HG03060 (cell line): ENCODE measurements at regions not wholly inside any gene's neighbourhood (a gene's known extent, or its start where the extent isn't known, plus 50 kb on each side); places are given as distances from the start of the nearest gene placed in this dataset.
"Not testable (repeated sequence)": the region's sequence is repeated elsewhere in the genome, so short reads cannot be mapped to it uniquely, and the experiment has no call there.

Source experiments
- ATAC-seq: cut with Tn5 transposase; IDR thresholded peaks from one replicate; pipeline ENCODE4 v1.9.1; 2021; ENCODE audit warnings: low read depth, moderate number of reproducible peaks; ENCODE audit not compliant: unreplicated experiment

DNA sequence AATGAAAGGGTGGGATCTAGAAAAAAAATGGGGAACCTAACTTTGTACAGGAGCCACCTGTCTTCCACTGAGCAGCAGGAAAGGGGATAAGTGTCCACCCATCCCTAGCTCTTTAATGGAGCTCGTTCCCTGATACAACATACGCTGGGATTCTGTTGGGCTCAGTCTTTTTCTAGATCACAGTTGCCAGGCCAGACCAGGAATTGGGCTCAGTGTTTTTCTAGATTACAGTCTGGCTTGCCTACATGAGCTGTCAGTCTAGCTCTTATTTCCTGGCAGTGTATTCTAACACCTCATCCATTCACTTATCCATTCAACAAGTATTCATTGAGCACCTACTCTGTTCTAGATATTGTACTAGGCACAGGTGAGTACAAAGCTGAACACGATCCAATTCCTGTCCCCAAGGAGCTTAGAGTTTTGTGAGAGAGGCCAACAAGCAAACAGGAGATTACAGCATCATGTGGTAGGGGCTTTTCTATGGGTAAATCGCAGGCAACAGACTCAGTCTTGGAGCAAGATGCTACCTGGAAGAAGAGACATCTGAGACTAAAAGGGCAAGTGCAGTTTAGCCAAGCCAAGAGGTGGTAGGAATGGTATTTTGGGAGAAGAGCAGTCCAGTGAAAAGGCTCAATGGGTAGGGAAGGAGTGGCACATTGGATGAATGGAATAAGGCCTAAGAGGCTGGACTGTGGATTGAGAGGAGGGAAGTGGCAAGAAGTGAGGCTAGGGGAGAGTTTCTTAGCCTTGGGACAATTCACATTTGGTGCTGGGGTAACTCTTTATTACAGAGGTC lies 138.0 kb upstream of the HS3ST2 start:
- no peak for ATAC-seq

DNA sequence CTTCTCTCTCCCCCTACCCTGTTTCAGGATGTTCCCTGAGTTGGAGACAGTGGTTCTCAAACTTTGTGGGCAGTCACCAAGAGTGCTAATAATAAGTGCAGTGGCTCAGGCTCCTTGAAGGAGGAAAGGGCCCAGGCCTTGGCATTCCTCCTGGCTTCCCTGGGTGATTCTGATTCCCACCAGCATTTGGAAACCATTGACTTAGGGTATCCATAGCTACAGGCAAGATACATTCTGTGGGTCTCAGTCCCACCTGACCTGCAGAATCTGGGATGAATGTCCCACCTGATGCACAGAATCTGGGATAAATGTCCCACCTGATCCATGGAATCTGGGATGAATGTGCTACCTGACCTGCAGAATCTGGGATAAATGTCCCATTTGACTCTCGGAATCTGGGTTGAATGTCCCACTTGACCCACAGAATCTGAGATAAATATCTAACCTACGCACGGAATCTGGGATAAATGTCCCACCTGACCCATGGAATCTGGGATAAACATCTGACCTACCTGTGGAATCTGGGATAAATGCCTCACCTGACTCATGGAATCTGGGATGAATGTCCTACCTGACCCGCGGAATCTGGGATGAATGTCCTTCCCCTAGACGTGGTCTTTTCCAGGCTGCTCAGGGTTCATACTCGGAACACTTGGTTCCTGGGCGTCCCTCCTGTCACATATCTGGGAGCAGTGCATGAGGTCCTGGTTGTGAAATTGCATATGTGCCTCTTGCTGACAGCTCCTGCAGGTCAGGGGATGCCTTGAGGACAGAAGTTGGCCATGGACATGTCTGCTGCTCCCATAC lies 136.7 kb upstream of the HS3ST2 start:
- no peak for ATAC-seq

DNA sequence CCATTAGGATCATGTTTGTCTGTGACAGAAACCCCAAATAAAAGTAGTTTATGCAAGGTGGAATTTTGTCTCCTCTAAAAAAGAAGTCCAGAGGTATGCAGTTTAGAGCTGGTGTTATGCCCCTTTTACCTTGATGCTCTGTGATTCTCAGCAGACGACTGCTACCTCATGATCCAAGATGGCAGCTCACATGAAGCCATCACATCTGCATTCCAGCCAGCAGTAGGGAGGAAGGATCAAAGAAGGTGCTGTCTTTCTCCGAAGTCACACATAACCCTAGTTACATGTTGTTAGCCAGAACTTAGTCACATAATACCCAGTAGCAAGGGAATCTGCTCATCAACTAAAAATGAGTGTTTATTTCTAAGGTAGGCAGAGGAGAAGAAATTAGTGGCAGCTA lies 135.7 kb upstream of the HS3ST2 start:
- no peak for ATAC-seq

DNA sequence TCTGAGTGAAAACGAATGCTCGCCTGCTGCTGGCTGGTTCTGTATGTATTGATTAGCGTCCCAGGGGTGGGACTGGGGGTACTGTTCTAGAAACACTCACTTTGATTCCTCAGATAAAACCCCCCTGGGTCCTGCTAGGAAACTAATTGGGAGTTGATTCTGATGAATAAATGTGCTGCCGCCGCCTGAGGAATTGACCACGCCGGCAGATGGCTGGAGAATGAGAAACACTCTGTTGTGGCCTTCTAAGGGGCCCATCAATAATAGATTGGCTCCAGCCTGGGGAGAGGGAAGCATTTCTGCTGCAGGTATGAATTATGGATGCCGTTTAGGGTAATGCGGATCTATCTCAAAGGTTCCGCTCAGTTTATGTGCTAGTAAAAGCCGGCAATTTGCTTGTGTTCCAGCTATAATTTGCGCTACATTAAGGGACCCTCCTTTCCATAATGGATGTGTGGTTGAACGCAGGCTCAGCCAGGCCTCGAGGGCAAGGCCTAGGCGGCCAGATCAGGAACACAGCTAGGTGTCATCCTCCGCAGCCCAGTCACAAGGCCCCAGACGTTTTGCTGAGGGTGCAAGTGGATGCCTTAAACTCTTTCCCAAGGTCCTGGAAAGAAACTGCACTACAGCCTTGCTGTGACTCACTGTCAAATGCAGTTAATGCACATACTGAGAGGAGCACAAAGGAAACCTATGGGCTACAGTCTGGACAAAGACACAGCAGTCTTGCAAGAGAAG lies 132.2 kb upstream of the HS3ST2 start:
- ATAC-seq, result no peak

DNA sequence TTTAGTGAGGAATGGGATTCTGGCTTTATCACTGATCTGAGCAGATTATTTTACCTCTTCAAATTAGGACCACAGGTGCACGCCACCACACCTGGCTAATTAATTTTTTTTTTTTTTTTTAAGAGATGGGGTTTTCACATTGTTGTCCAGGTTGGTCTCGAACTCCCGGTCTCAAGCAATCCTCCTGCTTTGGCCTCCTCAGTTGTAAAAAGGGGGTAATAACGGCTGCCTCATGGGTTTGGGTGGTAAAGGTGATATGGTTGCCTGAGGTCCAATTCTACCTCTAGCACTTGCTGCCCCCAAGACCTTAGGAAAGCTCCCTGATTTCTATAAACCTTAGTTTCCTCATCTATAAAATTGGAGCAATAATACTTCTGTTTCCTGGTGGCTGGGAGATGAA lies 130.7 kb upstream of the HS3ST2 start:
- ATAC-seq, result no peak

DNA sequence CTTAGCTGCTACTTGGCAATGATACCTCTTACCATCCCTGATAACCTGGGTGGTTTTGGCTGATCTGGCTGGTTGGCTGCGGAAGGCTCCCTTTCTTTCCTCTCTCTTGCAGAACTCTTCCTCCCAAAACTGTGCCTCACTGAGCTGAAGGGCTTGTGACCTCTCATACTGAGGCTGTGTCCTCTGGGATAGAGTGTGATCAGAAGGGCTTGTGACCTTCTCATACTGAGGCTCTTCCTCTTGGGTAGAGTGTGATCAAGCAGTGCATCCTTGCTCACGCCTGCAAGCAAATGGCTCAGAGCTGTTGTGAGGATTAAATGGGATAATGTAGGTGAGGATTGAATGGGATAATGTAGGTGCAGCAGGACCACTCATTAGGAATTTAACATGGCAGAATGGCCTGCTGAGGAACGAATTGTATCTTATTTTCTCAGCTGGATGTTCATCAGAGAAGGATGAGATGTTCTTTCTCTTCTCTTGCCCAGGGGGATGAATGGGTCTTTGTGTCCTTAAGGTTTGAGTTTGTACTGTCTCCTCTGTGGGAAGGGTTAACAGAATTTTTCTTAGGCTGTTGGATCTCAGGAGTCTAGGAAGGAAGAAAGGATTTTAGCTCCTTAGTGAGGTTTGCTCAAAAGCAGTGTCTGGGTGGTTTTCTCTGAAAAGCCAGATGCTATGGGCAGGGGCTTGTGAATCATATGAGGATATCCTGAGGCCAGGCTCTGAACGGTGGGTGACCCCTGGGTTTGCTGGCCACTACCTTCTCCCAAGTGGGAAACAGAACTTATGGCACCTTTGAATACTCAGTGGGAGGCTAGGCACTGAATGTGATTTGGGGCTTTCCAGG lies 130.0 kb upstream of the HS3ST2 start:
- ATAC-seq, result no peak

DNA sequence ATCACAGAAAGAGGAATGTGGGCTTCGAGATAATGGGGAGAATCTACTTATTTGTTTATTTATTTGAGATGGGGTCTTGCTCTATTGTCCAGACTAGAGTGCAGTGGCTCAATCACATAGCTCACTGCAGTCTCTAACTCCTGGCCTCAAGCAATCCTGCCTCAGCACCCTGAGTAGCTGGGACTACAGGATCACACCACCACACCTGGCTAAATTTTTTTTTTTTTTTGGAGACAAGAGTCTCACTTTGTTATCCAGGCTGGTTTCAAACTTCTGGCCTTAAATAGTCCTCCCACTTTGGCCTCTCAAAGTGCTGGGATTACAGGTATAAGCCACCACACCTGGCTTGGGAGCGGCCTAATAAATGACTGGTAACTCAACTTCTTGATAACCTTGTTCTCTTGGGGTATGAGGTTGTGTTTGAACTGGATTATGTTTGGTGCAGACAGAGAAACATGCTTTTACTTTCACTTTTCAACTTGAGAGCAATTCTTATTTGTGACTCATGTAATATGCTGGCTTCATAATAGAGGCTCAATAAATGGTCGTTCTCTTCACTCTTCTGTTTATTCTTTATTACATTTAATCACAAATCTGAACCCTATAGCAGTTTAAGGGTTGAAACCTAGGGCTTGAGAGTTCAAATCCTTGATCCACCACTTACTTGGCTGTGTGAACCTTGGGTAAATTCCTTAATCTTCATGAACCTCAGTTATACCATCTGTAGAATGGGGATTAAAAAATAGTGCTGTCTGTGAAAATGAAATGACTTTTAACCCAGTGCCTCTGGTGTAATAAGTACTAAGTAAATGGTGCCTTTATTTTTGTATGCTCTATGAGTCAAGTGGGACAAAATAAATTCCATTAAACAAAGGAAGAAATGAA lies 129.1 kb upstream of the HS3ST2 start:
- no peak for ATAC-seq

DNA sequence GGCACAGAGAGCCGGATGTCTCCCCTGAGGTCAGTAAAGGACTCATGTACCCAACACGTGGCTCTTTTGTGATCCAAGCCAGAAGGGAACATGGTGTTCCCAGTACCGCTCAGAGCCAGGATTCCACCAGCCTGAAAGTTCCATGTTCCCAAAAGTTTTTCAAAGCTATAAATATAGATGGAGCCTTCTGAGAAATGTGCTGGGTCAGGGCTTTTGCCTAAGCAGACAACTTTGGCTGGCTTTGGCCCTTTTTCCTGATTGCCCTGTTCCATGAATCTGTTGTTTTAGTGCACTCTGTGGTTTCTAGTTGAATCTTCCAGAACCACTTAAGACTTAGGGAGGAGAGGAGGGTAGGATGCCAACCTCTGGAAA lies 128.5 kb upstream of the HS3ST2 start:
- ATAC-seq, result no peak

DNA sequence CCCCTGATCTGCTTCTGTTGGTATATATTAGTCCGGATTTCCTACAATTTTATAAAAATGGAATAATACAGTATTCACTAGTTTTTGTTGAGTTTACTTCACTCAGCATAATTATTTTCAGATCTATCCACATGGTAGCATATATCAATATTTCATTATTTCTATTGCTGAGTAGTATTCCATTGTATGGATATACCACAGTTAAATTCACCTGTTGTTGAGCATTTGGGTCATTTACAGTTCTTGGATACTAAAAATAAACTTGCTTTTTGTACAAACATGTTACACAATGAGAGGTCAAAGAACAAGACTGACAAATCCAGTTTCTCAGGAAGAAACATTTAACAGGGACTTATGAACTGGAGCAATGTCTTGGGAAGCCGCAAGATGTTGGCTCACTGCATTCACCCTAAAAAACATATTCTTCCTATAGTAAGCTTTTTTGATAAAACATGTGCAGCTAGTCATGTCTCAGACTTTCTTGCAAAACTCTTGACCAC lies 126.9 kb upstream of the HS3ST2 start:
- ATAC-seq, result no peak

DNA sequence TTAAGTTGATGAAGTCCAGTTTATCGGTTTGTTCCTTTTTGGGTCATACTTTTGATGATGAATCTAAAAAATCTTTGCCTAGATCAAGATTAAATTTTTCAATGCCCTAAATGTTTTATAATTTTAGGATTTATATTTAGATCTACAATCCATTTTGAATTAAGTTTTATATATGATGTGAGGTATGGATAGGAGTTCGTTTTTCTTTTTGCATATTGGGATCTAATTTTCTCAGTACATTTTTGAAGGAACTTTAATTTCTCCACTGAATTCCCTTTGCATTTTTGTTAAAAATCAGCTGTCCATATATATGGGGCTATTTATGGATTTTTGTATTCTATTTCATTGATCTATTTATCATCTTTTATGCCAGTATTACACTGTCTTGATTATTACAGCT lies 125.5 kb upstream of the HS3ST2 start:
- no peak for ATAC-seq

DNA sequence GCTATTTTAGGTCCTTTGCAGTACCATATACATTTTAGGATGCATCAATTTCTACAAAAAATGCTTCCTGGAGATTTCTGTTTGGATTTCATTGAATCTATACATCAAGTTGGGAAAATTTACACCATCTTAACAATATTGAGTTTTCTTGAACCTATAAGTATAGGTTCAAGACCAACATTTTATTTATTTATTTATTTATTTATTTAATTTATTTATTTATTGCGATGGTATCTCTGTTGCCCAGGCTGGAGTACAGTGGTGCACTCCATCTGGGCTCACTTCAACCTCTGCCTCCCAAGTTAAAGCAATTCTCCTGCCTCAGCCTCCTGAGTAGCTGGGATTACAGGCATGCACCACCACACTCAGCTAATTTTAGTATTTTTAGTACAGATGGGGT lies 125.0 kb upstream of the HS3ST2 start:
- ATAC-seq, result no peak

DNA sequence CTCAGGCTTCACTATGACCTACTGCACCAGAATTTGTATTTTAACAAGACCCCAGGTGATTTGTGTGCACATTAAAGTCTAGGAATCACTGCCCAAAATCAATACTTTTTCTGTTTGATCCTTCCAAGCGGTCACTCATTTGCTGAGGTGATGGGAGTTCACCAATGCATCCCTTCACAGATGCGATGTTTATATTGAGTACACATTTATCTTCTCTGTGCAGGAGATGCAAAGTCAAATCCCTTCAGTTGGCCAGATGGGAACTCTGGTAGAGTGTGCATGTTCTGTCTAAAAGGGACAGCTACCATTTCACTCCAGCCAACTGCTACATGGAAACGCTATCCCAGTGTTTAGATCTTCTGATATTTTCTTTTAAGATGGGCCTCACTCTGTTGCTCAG lies 122.6 kb upstream of the HS3ST2 start:
- ATAC-seq, result no peak

DNA sequence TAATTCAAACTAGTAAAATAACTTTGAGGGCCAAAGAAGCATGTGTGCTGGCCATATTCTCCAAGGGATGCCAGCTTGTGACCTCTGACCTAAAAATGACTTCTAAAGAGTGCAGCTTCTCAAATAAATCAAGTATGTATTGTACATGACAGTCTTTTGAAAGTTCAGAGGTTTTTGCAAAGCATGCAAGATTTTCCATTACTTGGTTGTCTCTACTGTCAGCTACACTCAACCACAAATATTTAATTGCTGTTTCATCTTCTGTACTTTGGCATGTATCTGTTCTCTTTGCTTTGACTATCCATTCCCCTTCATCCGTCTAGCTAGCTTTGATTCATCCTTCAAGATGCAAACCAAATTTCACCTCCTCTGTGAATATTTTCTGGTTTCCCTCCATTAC lies 121.9 kb upstream of the HS3ST2 start:
- ATAC-seq, result no peak

DNA sequence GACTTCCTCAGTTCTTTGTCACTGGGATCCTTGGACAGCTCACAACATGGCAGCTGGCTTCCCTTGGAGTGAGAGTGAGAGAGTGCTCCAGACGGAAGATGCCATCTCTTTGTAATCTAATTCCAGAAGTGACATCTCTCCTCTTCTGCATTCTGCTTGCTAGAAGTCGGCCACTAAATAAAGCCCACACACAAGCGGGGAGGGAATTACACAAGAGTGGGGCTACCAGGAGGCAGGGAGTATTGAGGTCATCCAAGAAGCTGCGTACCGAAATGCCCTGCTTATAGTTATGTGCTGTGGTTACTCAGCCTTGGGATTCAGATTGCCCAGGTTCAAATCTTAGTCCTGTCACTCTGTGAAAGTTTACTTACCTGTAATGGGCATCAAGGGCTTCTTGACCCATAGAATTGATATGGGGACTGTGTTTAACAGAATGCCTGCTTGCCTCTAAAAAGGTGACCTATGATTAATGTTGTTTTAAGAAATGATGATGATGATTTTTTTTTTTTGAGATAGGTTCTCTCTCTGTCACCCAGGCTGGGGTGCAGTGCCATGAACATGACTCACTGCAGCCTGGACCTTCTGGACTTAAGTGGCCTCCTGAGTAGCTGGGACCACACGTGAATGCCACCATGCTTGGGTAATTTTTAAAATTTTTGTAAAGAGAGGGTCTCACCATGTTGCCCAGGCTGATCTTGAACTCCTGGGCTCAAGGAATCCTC lies 120.9 kb upstream of the HS3ST2 start:
- ATAC-seq, result no peak

DNA sequence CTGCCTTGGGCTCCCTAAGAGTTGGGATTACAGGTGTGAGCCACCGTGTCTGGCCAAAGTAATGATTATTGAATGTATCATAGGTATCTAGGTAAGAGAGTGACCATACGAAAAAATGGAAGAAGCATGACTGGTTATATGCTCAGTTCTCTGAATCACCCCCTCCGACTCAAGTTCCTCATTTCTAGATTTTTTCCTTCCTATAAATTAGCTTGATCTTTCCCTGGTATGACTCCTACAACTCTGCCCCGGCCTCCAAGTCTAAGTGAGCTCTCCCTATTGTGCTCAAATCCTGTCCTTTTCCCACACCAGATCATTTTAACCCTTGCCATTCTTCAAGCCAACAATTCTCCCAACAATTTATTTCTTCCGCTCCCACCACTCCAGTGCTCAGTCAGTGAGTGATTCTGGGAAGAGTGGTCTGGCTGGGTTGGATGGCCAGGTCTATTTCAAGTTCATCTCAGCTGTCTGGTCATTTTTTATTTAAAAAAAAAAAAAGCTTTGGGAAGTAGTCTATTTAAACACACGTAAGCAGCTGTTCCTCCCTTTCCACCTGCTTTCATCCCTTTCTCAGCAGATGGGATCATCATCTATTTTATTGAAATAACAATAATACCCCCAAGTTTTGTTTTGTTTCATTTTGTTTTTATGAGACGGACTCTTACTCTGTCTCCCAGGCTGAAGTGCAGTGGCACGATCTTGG lies 120.2 kb upstream of the HS3ST2 start:
- no peak for ATAC-seq

DNA sequence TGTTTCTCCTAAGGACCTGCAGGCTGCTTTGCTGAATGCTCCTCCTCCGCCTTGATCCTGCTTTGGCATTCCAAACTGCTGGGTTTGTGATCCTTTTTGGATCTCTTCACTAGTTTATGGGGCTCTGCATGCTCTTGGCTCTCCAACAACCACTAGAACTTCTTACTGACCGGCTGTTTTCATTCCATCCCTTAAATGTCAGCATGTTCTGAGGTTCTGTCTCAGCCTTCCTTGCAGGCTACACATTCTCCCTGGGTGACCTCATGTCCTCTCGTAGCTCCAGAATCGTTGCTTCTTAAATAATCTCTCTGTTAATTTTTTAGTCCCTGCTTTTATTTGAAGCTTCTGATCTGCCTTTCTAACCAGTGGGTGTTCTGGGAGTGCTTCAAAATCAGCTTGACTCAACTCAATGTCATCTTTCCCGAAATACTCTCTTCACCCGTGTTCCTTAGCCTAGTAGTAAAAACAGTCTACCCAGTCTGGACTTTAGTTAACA lies 119.0 kb upstream of the HS3ST2 start:
- ATAC-seq, result no peak

DNA sequence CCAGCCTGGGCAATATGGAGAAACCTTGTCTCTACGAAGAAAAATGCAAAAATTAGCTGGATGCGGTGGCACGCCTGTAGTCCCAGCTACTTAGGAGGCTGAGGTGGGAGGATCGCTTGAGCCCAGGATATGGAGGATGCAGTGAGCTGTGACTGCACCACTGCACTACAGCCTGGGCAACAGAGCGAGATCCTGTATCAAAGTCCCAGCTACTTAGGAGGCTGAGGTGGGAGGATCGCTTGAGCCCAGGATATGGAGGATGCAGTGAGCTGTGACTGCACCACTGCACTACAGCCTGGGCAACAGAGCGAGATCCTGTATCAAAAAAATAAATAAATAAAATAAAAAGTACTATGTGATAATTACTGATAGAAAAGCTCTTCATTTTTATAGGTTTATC lies 118.2 kb upstream of the HS3ST2 start:
- not testable (repeated sequence) for ATAC-seq

DNA sequence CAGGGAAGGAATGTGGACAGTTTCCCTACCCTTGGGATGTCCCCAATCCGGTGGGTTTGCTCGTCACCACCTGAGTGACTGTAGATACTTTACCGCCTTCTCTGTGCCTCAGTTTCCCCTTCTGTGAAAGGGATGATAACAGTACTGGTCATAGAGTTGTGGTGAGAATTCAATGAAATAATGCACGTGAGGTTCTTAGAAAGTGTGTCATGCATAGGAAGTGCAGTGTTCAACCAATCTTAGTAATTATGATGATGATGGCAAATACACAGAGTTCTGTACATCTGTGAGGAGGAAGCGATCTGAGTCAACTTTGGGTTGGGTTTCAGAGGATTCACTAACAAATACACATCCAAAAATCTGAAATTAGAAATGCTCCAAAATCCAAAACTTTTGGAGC lies 114.6 kb upstream of the HS3ST2 start:
- no peak for ATAC-seq
